WTC11 (cell line): ENCODE measurements at regions not wholly inside any gene's neighbourhood (a gene's known extent, or its start where the extent isn't known, plus 50 kb on each side); places are given as distances from the start of the nearest gene placed in this dataset.

ENCODE experiments used
- CBFB ChIP-seq: sonication (generic); formaldehyde crosslinking; IDR thresholded peaks from 2 replicates; pipeline ENCODE4 v1.8.1; 2022; ENCODE audit warnings: mild to moderate bottlenecking, low read depth, missing genetic modification reagents
- FOXK1 ChIP-seq: sonication (generic); formaldehyde crosslinking; IDR thresholded peaks from 2 replicates; pipeline ENCODE4 v1.8.0; 2022; ENCODE audit warnings: mild to moderate bottlenecking, moderate library complexity, missing genetic modification reagents
- NFATC4 ChIP-seq: fragments of 250-450 bp; sonication (Bioruptor Pico); IDR thresholded peaks from 2 replicates; pipeline ENCODE4 v1.9.0; 2021; ENCODE audit warnings: mild to moderate bottlenecking
- PRRX2 ChIP-seq: fragments of 250-450 bp; sonication (Bioruptor Pico); IDR thresholded peaks from 2 replicates; pipeline ENCODE4 v1.8.0; 2021; ENCODE audit warnings: mild to moderate bottlenecking
- TF ChIP-seq, protein P1 (sequence below): sonication (generic); formaldehyde crosslinking; IDR thresholded peaks from 2 replicates; pipeline ENCODE4 v1.8.0; 2022; ENCODE audit warnings: mild to moderate bottlenecking, missing genetic modification reagents
- TF ChIP-seq, protein P2 (sequence below): sonication (generic); formaldehyde crosslinking; IDR thresholded peaks from 2 replicates; pipeline ENCODE4 v1.8.1; 2023; ENCODE audit warnings: mild to moderate bottlenecking, missing genetic modification reagents, moderate library complexity
- TF ChIP-seq, protein P3 (sequence below): fragments of 200-600 bp; IDR thresholded peaks from 2 replicates; pipeline ENCODE4 v1.8.0; 2022; ENCODE audit warnings: antibody characterized with exemption

DNA sequence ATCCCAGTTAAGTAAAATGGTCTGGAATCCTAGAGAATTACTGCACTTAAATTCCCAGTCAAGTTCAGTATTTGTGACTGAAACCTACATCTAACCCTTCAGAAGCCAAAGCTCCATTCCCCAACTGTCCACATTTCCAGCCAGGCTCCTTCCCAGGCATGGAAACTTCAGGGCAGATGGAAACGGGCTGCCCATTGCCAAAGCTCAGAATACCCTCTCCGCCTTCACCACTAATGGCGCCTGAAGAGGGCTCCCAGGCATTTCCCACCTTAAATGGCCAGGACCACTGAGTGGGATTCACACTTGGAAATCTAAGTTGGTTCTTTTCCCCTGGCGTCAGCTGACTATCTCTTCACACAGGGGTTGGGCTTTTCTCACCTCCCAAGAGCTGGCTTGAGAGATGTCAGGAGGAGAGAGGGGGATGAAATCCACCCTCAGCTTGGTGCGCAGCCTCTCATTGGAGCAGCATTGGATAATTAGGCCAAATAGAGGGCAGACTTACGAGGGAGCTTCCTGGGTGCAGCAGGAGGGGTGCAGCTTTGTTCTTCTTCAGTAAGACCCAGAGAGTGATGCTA is 82.9 kb downstream of the ANKRD60 start:
- TF ChIP-seq, protein P1, sequence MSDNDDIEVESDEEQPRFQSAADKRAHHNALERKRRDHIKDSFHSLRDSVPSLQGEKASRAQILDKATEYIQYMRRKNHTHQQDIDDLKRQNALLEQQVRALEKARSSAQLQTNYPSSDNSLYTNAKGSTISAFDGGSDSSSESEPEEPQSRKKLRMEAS (CRISPR knock-in tag) = no peak
- TF ChIP-seq FOXK1 (CRISPR knock-in tag) (no peak), PRRX2 (CRISPR knock-in tag) (no peak), NFATC4 (CRISPR knock-in tag) (no peak), CBFB (CRISPR knock-in tag) (no peak)
- TF ChIP-seq, protein P2, sequence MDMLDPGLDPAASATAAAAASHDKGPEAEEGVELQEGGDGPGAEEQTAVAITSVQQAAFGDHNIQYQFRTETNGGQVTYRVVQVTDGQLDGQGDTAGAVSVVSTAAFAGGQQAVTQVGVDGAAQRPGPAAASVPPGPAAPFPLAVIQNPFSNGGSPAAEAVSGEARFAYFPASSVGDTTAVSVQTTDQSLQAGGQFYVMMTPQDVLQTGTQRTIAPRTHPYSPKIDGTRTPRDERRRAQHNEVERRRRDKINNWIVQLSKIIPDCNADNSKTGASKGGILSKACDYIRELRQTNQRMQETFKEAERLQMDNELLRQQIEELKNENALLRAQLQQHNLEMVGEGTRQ (CRISPR knock-in tag) = no peak
- TF ChIP-seq, protein P3, sequence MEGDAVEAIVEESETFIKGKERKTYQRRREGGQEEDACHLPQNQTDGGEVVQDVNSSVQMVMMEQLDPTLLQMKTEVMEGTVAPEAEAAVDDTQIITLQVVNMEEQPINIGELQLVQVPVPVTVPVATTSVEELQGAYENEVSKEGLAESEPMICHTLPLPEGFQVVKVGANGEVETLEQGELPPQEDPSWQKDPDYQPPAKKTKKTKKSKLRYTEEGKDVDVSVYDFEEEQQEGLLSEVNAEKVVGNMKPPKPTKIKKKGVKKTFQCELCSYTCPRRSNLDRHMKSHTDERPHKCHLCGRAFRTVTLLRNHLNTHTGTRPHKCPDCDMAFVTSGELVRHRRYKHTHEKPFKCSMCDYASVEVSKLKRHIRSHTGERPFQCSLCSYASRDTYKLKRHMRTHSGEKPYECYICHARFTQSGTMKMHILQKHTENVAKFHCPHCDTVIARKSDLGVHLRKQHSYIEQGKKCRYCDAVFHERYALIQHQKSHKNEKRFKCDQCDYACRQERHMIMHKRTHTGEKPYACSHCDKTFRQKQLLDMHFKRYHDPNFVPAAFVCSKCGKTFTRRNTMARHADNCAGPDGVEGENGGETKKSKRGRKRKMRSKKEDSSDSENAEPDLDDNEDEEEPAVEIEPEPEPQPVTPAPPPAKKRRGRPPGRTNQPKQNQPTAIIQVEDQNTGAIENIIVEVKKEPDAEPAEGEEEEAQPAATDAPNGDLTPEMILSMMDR = no peak
